OCI-LY1 (cell line): ENCODE measurements at regions not wholly inside any gene's neighbourhood (a gene's known extent, or its start where the extent isn't known, plus 50 kb on each side); places are given as distances from the start of the nearest gene placed in this dataset.

Experiments used
- H2AFZ ChIP-seq: fragments of 200-600 bp; sonication (generic), shearing (Covaris generic); 2 replicates; pipeline ENCODE4 v1.6.0; 2014; ENCODE audit warnings: antibody characterized with exemption, mild to moderate bottlenecking, low read length
- H3F3A ChIP-seq: fragments of 200-600 bp; sonication (generic), shearing (Covaris generic); 2 replicates; pipeline ENCODE4 v1.6.0; 2014; ENCODE audit warnings: mild to moderate bottlenecking, antibody characterized with exemption, low read length, moderate library complexity; ENCODE audit not compliant: insufficient read depth
- H3K27ac ChIP-seq: fragments of 200-600 bp; sonication (generic); 2 replicates; pipeline ENCODE4 v1.5.1; 2014; ENCODE audit warnings: low read length, mixed run types, mild to moderate bottlenecking, low read depth; ENCODE audit not compliant: poor library complexity, severe bottlenecking
- H3K27me3 ChIP-seq: fragments of 200-600 bp; sonication (generic); 2 replicates; pipeline ENCODE4 v1.6.0; 2014; ENCODE audit warnings: antibody characterized with exemption, mild to moderate bottlenecking, low read length, moderate library complexity; ENCODE audit not compliant: insufficient read depth
- H3K36me3 ChIP-seq: fragments of 200-600 bp; sonication (generic); 2 replicates; pipeline ENCODE4 v1.6.1; 2014; ENCODE audit warnings: mild to moderate bottlenecking, antibody characterized with exemption, low read length, moderate library complexity, mixed read lengths; ENCODE audit not compliant: insufficient read depth
- H3K4me1 ChIP-seq: fragments of 200-600 bp; sonication (generic); 2 replicates; pipeline ENCODE4 v1.5.1; 2014; ENCODE audit warnings: mild to moderate bottlenecking, low read length, moderate library complexity; ENCODE audit not compliant: insufficient read depth, severe bottlenecking
- H3K4me2 ChIP-seq: fragments of 200-600 bp; sonication (generic), shearing (Covaris generic); 2 replicates; pipeline ENCODE4 v1.6.1; 2014; ENCODE audit warnings: low read length
- H3K4me3 ChIP-seq: fragments of 200-600 bp; sonication (generic); 2 replicates; pipeline ENCODE4 v1.5.1; 2014; ENCODE audit warnings: low read length, low read depth, mild to moderate bottlenecking, mixed read lengths; ENCODE audit not compliant: poor library complexity, severe bottlenecking
- H3K79me2 ChIP-seq: fragments of 200-600 bp; shearing (Covaris generic); 2 replicates; pipeline ENCODE4 v1.6.1; 2016; ENCODE audit warnings: mixed run types, low read length, mixed read lengths; ENCODE audit not compliant: insufficient read depth
- H3K9ac ChIP-seq: fragments of 200-600 bp; sonication (generic), shearing (Covaris generic); 2 replicates; pipeline ENCODE4 v1.6.1; 2014; ENCODE audit warnings: mild to moderate bottlenecking, low read length, mixed read lengths
- H3K9me2 ChIP-seq: fragments of 200-600 bp; sonication (generic), shearing (Covaris generic); 2 replicates; pipeline ENCODE4 v1.6.1; 2014; ENCODE audit warnings: low read depth, mild to moderate bottlenecking, low read length, mixed read lengths
- H3K9me3 ChIP-seq: fragments of 200-600 bp; shearing (Covaris generic); 2 replicates; pipeline ENCODE4 v1.6.1; 2014; ENCODE audit warnings: low read length, mixed read lengths
- H4K20me1 ChIP-seq: fragments of 200-600 bp; sonication (generic), shearing (Covaris generic); 2 replicates; pipeline ENCODE4 v1.6.0; 2016; ENCODE audit warnings: mild to moderate bottlenecking, low read length; ENCODE audit not compliant: insufficient read depth
- EZH2 ChIP-seq: fragments of 200-600 bp; sonication (generic), shearing (Covaris generic); IDR thresholded peaks from 2 replicates; pipeline ENCODE4 v1.8.0; 2017; ENCODE audit warnings: borderline replicate concordance, mixed run types, mild to moderate bottlenecking, antibody characterized with exemption, low read length, moderate library complexity, mixed read lengths
- TF ChIP-seq, protein P1 (sequence below): fragments of 200-600 bp; sonication (generic), shearing (Covaris generic); IDR thresholded peaks from 2 replicates; pipeline ENCODE4 v1.5.1; 2017; ENCODE audit warnings: mild to moderate bottlenecking, antibody characterized with exemption, low read length, moderate library complexity, mixed read lengths

DNA sequence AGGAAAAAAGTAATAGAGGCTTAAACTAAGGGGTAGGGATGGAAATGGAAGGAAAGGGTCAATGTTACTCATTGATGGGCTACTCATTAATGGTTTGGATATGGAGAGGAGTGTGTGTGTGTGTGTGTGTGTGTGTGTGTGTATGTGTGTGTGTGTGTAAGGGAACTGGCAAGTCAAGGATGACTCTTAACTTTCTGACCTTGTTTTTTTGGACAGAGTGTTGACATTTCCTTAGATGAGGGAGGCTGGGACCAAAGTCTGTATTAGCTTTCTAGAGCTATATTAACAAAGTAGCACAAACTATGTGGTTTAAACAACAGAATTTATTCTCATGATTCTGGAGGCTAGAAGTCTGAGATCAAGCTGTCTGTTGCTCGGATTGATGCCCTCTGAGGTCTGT, 202.7 kb downstream of the GBA3 start:
- H3K9me2 ChIP-seq, result no peaks in the 10 kb centered on the region

DNA sequence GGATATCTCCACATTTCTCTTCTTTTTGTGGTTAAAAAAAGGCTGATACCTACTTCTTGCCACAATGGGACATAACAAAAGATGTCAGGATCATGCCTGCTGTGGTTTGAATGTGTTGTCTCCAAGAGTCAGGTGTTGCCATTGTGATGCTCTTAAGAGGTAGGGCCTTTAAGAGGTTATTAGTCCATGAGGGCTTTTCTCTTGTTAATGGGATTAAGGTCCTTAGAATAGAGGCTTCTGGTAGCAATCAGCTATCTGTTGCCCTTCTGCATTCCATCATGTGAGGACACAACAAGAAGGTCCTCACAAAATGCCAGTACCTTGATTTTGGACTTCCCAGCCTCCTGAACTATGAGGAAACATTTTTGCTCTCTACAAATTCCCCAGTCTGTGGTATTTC, 191.4 kb downstream of the GBA3 start:
- no peak overlapping the region for H3K4me2 ChIP-seq
- H3K4me3 ChIP-seq, result no peak overlapping the region
- no peaks in the 10 kb centered on the region for H3F3A ChIP-seq
- H3K4me1 ChIP-seq, result no peaks in the 10 kb centered on the region
- no peaks in the 10 kb centered on the region for H3K79me2 ChIP-seq
- H3K27ac ChIP-seq, result no peak overlapping the region
- no peak overlapping the region for H3K9ac ChIP-seq
- H3K9me2 ChIP-seq, result no peaks in the 10 kb centered on the region
- H3K27me3 ChIP-seq, result no peaks in the 10 kb centered on the region
- H3K36me3 ChIP-seq, result no peaks in the 10 kb centered on the region
- TF ChIP-seq, protein P1, sequence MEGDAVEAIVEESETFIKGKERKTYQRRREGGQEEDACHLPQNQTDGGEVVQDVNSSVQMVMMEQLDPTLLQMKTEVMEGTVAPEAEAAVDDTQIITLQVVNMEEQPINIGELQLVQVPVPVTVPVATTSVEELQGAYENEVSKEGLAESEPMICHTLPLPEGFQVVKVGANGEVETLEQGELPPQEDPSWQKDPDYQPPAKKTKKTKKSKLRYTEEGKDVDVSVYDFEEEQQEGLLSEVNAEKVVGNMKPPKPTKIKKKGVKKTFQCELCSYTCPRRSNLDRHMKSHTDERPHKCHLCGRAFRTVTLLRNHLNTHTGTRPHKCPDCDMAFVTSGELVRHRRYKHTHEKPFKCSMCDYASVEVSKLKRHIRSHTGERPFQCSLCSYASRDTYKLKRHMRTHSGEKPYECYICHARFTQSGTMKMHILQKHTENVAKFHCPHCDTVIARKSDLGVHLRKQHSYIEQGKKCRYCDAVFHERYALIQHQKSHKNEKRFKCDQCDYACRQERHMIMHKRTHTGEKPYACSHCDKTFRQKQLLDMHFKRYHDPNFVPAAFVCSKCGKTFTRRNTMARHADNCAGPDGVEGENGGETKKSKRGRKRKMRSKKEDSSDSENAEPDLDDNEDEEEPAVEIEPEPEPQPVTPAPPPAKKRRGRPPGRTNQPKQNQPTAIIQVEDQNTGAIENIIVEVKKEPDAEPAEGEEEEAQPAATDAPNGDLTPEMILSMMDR, result no peak
- no peak for TF ChIP-seq EZH2
- H2AFZ ChIP-seq, result no peak overlapping the region
- no peaks in the 10 kb centered on the region for H4K20me1 ChIP-seq
- no peaks in the 10 kb centered on the region for H3K9me3 ChIP-seq

More for the DNA sequence above, 202.7 kb downstream of the GBA3 start:
- Histone ChIP-seq H3K9ac (no peak overlapping the region), H2AFZ (no peak overlapping the region), H4K20me1 (no peaks in the 10 kb centered on the region), H3K4me2 (no peak overlapping the region), H3K27ac (no peak overlapping the region), H3K27me3 (no peaks in the 10 kb centered on the region), H3K36me3 (no peaks in the 10 kb centered on the region), H3K4me1 (no peaks in the 10 kb centered on the region), H3F3A (no peaks in the 10 kb centered on the region), H3K9me3 (no peaks in the 10 kb centered on the region), H3K79me2 (no peaks in the 10 kb centered on the region), H3K4me3 (no peak overlapping the region)
- TF ChIP-seq EZH2, result no peak
- TF ChIP-seq, protein P1, result no peak

DNA sequence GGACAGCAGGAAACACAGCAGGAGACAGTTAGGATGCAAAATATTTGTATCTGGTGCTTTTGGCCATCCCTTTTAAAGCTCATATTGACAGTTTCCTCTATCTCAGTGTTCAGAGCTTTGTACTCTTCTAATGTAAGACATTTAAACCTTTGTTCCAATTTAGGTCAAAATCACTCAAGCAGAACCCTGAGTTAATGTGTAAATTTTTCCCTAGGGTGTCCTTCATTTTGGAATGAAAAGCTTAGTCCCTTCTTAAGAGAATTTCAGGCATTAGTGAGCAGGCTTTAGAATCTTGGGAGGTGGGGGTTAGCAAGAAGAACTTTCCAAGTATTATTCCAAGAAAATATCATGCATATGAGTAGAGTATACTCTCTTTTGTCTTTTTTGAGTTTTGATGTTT, 188.7 kb downstream of the GBA3 start:
- Histone ChIP-seq H4K20me1 (no peaks in the 10 kb centered on the region), H3K79me2 (no peaks in the 10 kb centered on the region), H2AFZ (no peak overlapping the region), H3K9me2 (no peaks in the 10 kb centered on the region), H3K4me3 (no peak overlapping the region), H3K9ac (no peak overlapping the region), H3K27me3 (no peaks in the 10 kb centered on the region), H3K4me1 (no peaks in the 10 kb centered on the region), H3K9me3 (no peaks in the 10 kb centered on the region), H3F3A (no peaks in the 10 kb centered on the region), H3K36me3 (no peaks in the 10 kb centered on the region), H3K4me2 (no peak overlapping the region), H3K27ac (no peak overlapping the region)
- TF ChIP-seq, protein P1, result no peak
- TF ChIP-seq EZH2, result no peak
